ENCODE measurements at regions not wholly inside any gene's neighbourhood (a gene's known extent, or its start where the extent isn't known, plus 50 kb on each side); places are given as distances from the start of the nearest gene placed in this dataset.

- TF ChIP-seq CTCF (tag by site-specific recombination; IDR thresholded peaks at IDR 0.05) (no peak), ZNF280D (tag by site-specific recombination; IDR thresholded peaks at IDR 0.05) (no peak), ZNF404 (tag by site-specific recombination; IDR thresholded peaks at IDR 0.05) (no peak), KLF9 (tag by site-specific recombination; IDR thresholded peaks at IDR 0.05; ENCODE audit: low read depth) (no peak)
Observed at GRCh38 chr9:2363138-2363745, 258.3 kb upstream of the VLDLR start.
